Neural cell (in vitro differentiated cells): ENCODE measurements at regions not wholly inside any gene's neighbourhood (a gene's known extent, or its start where the extent isn't known, plus 50 kb on each side); places are given as distances from the start of the nearest gene placed in this dataset.

Experiments used
- CTCF ChIP-seq: fragments of 450-650 bp; IDR thresholded peaks from 2 replicates; pipeline ENCODE4 v1.5.1; 2014; ENCODE audit warnings: antibody characterized with exemption, mild to moderate bottlenecking, moderate library complexity; ENCODE audit not compliant: poor library complexity, severe bottlenecking
- EP300 ChIP-seq: fragments of 450-650 bp; conservative IDR thresholded peaks from 2 replicates; pipeline ENCODE4 v1.6.1; 2014; ENCODE audit warnings: antibody characterized with exemption, mild to moderate bottlenecking, moderate library complexity; ENCODE audit not compliant: poor library complexity, severe bottlenecking
- EZH2 ChIP-seq: fragments of 200-600, 300-800 bp; shearing (Covaris generic), sonication (generic); IDR thresholded peaks from 2 replicates; pipeline ENCODE4 v1.6.1; 2014; ENCODE audit warnings: antibody characterized with exemption, low read length, borderline replicate concordance, mild to moderate bottlenecking; ENCODE audit not compliant: insufficient read depth, poor library complexity, severe bottlenecking
- POLR2AphosphoS5 ChIP-seq: IDR thresholded peaks from 2 replicates; pipeline ENCODE4 v1.6.1; 2012
- RAD21 ChIP-seq: fragments of 450-650 bp; conservative IDR thresholded peaks from 2 replicates; pipeline ENCODE4 v1.6.1; 2014; ENCODE audit warnings: antibody characterized with exemption, mild to moderate bottlenecking, moderate library complexity
- SMC3 ChIP-seq: fragments of 450-650 bp; conservative IDR thresholded peaks from 2 replicates; pipeline ENCODE4 v1.6.1; 2014; ENCODE audit warnings: antibody characterized with exemption, mild to moderate bottlenecking, moderate library complexity; ENCODE audit not compliant: poor library complexity
- TAF1 ChIP-seq: IDR thresholded peaks from 2 replicates; pipeline ENCODE4 v1.6.1; 2012; ENCODE audit warnings: low read depth

GRCh38 chr10:124157271-124157681, 63.9 kb upstream of the CHST15 start:
- TF ChIP-seq CTCF (no peak), EP300 (no peak), RAD21 (no peak), TAF1 (no peak), EZH2 (no peak), POLR2AphosphoS5 (no peak), SMC3 (no peak)
